ENCODE measurements at regions not wholly inside any gene's neighbourhood (a gene's known extent, or its start where the extent isn't known, plus 50 kb on each side); places are given as distances from the start of the nearest gene placed in this dataset.

- no peak for DNase-seq (ENCODE audit: low read depth, low spot score)
- H2AFZ ChIP-seq (ENCODE audit: control insufficient read depth, low read depth, low read length) = no peak overlapping the region
- H3K27ac ChIP-seq (ENCODE audit: control insufficient read depth, insufficient read depth) = no peak overlapping the region
- no peaks in the 10 kb centered on the region for H3K79me2 ChIP-seq (ENCODE audit: control insufficient read depth, insufficient read depth, low read length)
- ChIA-PET SMC1A (ENCODE audit: uncharacterized antibody, unreplicated experiment) (interaction anchor here (0.5 kb wide), 1 partner anchor 134 kb away, joined by 3 read pairs; no protein-coding TSS in a partner anchor), CTCF (no interaction called here), RAD21 (ENCODE audit: unreplicated experiment) (no interaction called here), POLR2A (no interaction called here)
- H3K9me3 ChIP-seq (replicated peaks; ENCODE audit: control insufficient read depth, insufficient read depth, low read length) = no peaks in the 10 kb centered on the region
- H3K4me1 ChIP-seq (ENCODE audit: control insufficient read depth, insufficient read depth, low read length) = peaks cover 16% of the 10 kb centered on the region
- ATAC-seq = peak; percentile 68
- H3K36me3 ChIP-seq (ENCODE audit: control insufficient read depth in 2 of 2, insufficient read depth in 2 of 2, low read length in 1 of 2) = no peaks in the 10 kb centered on the region
- TF ChIP-seq CBFB (IDR thresholded peaks at IDR 0.05; ENCODE audit: low read depth) (no peak), ATF3 (IDR thresholded peaks at IDR 0.05; ENCODE audit: borderline replicate concordance, extremely low read depth, low read depth, low read length) (no peak), MYC (IDR thresholded peaks at IDR 0.05; ENCODE audit: insufficient read depth, insufficient read length, insufficient replicate concordance, low read length, severe bottlenecking) (no peak), BMI1 (IDR thresholded peaks at IDR 0.05; ENCODE audit: borderline replicate concordance) (no peak), PAX5 (IDR thresholded peaks at IDR 0.05; ENCODE audit: borderline replicate concordance, low read depth, low read length) (no peak), SIX5 (IDR thresholded peaks at IDR 0.05; ENCODE audit: low read depth, low read length, severe bottlenecking) (no peak), REST (IDR thresholded peaks at IDR 0.05; ENCODE audit: low read depth, low read length) (peak; percentile 88)
- H4K20me1 ChIP-seq (ENCODE audit: control insufficient read depth, insufficient read depth) = no peaks in the 10 kb centered on the region
- intact Hi-C loops (cut with micrococcal nuclease; ENCODE audit: unreplicated experiment) (no loop called here), in situ Hi-C loops (cut with MboI) (no loop called here)
- H3K27me3 ChIP-seq (replicated peaks in 1 of 2; ENCODE audit: control insufficient read depth in 2 of 2, insufficient read depth in 2 of 2, low read length in 1 of 2) = no peaks in the 10 kb centered on the region; a peak in 1 of 4 replicates
- H3K9ac ChIP-seq (ENCODE audit: control insufficient read depth, insufficient read depth, low read length) = no peak overlapping the region
- no peak for FAIRE-seq
- H3K4me3 ChIP-seq = no peak overlapping the region
- WGBS (ENCODE audit: insufficient coverage, insufficient replicate concordance, low lambda C conversion rate, missing lambda C conversion rate) = 36% methylated on average over 6 of the region's 6 CpGs
- BruUV-seq (replicated peaks) = no TSS peak
- H3K4me2 ChIP-seq (ENCODE audit: control insufficient read depth, insufficient read depth) = peak overlapping the region; percentile 35; the same call in 1 of the 2 replicates
These were observed 87.4 kb upstream of the HSPA9 start for GRCh38 chr5:138662599-138662998.

Data from GM12878 (cell line).